ENCODE measurements at regions not wholly inside any gene's neighbourhood (a gene's known extent, or its start where the extent isn't known, plus 50 kb on each side); places are given as distances from the start of the nearest gene placed in this dataset.

- TF ChIP-seq SUZ12 (IDR thresholded peaks at IDR 0.05) (no peak), NFRKB (IDR thresholded peaks at IDR 0.05) (no peak), ARNT (IDR thresholded peaks at IDR 0.05) (no peak), BHLHE40 (IDR thresholded peaks at IDR 0.05; ENCODE audit: borderline replicate concordance) (no peak), PKNOX1 (IDR thresholded peaks at IDR 0.05) (no peak), FOXM1 (IDR thresholded peaks at IDR 0.05; ENCODE audit: borderline replicate concordance) (no peak), ELF4 (IDR thresholded peaks at IDR 0.05) (no peak), LEF1 (IDR thresholded peaks at IDR 0.05; ENCODE audit: borderline replicate concordance) (no peak), FOXK2 (IDR thresholded peaks at IDR 0.05) (no peak), FOXA1 (IDR thresholded peaks at IDR 0.05) (no peak), SP1 (IDR thresholded peaks at IDR 0.05) (no peak), ZNF384 (IDR thresholded peaks at IDR 0.05) (no peak)
Measured at GRCh38 chr7:46654546-46655443, 733.7 kb upstream of the IGFBP3 start.

Measured in HEK293T (cell line).